IPS-NIHi11 (cell line): ENCODE measurements at regions not wholly inside any gene's neighbourhood (a gene's known extent, or its start where the extent isn't known, plus 50 kb on each side); places are given as distances from the start of the nearest gene placed in this dataset.

ENCODE experiments used
- DNase-seq: peaks from one replicate; pipeline ENCODE4 v3.0.0; 2012; ENCODE audit warnings: mixed read lengths, low spot score

DNA sequence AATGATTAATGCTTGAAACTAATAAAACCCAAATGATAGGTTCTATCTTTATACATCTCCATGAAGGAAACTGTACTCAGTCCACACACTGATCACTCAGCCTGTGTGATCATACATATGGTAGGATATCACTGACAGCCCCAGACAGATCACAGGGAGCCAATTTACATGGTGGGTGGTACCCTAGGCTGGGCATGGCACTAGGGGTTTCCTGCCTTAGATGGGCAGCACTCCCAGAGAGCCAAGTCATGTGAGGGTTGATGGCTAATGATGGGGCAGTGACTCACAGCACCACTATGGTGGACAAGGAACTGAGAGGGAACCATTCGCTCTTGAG is 89.6 kb upstream of the PTPRR start:
- no peak for DNase-seq

DNA sequence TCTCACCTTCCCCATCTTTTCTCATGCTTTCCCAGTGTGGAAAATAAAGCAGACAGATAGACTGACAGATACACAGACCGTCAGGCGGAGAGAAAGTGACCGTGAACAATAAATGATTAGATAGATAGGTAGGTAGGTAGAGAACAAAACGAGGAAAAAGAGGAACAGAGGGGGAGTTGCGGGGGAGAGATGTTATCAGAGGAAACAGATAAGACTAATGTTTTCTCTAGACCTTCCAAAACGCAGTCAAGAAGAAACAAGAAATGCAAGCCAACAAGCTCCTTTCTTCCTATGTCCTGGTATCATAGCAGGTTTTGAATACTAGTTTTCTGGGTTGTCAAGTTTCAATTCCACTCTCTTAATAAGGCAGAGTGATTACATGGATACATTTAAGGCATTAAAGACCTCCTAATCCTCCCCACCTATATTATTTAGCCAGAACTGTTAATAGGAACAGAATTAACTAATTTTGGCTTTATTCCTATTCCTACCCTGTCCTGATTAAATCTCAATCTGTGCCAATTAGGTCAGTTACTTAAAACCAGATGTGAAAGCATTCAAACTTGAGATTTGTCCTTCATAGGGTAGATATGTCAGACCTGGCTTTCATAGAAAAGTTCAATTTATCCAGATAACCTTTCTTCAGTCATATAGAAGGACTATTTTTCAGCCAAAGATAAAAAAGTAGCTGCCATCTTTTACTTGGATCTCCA is 89.0 kb upstream of the PTPRR start:
- DNase-seq = no peak

DNA sequence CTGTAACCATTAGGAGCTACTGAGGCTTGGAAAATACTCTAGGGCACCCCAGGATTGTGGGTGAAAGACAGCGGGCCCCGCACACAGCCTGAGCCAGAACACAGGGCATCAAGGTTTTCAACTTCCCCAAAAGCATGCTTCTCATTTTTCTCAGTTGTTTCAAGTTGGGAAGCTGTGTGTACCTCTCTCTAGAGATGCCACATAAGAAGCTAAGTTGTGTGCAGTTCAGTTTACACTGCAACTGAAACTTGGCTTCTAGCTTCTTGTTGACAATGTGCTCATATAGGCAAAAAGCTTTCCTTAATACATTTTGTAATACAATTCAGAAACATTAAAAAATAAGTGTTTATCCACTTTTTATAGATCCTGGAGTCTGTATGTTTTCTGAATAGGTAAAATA is 88.1 kb upstream of the PTPRR start:
- DNase-seq = no peak

DNA sequence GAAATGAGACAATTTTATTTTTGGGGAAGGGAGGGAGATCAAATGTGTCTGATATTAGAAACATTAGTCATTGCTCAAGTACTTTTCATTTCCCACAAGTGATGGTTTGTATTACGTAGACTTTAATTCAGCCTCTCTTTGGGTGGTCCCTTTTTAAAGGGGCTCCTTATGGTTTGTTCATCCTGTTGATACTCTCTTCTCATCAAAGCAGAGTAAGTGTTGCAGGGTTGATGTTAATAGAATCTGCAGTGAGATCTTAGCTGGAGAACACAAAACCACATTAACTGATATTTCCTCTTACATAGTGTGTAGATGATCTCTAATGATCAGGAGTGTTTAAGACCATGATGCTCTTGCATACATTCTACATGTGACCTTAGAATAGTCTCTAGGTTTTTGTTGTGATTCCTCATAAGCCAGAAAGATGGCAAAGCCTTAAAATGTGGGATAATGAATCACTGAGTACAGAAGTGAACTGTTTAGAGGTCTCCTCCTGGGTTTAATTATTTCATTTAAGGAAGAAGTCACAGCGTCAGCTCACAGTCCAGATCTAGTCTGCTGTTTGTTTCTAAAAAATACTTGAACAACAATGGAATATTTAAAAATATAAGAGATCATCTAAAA is 87.4 kb upstream of the PTPRR start:
- no peak for DNase-seq

DNA sequence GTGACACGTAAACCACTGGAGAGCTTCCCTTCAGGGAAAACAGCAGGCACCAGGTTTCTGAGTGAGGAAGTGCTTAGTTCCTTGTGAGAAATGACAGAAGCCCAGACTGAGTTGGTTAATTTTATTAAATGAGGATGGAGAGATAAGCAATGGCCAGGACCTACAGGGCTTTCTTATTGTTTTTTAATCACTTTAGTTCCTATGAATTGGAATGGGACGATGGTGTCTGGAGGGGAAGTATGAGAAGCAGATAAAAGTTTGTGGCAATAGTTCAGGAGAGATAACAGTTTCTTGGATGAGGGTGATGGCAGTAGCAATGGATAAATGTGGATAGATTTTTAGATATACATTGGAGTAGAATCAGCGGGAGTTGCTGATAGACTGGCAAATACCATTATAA is 86.5 kb upstream of the PTPRR start:
- no peak for DNase-seq

DNA sequence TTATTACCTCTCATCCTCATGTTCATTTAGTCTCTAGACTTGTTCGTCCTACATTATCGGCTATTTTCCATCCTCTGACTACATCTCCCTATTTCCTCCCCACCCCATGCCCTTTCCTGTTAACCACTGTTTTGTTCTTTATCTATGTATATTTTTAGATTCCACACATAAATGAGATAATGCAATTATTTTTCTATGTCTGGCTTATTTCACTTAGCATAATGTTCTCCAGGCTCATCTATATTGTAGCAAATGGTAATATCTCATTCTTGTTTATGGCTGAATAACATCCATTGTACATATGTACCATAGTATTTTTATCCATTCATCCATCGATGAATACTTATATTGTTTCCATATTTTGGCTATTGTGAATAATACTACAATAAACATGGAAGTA is 84.6 kb upstream of the PTPRR start:
- DNase-seq = no peak

DNA sequence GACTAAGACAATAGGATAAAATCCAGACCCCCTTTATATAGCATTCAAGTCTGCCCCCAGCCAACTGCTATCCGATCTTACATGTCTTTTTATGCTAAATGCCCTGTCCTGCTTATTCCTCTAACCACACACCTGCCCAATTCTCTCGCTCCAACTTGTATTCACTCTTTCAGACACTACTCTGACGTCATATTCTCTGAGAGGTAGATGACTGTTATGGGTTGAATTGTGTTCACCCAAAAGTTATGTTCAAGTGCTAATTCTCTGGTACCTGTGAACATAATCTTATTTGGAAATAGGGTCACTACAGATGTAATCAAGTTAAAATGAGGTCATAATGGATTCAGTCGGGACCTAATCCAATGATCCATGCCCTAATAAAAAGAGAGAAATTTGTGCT is 84.0 kb upstream of the PTPRR start:
- no peak for DNase-seq

DNA sequence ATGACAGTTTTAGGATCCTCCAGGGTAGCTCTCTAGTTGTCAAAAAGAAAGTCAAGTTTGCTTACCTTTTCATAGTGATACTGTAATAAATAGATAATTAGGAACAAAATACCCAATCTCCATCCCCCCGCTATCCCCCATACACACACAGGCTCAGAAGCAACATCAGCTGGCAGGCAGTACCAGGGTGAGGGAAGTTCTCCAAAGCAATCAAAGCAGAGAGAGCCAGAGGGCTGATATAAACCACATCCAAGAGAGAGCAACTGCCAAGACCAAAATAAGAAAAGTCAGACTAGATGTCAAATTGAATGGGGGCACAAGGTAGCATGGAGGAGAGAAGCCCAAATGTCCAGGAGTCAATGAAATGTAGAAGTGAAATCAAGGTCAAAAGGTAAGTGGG is 80.2 kb upstream of the PTPRR start:
- DNase-seq = no peak

DNA sequence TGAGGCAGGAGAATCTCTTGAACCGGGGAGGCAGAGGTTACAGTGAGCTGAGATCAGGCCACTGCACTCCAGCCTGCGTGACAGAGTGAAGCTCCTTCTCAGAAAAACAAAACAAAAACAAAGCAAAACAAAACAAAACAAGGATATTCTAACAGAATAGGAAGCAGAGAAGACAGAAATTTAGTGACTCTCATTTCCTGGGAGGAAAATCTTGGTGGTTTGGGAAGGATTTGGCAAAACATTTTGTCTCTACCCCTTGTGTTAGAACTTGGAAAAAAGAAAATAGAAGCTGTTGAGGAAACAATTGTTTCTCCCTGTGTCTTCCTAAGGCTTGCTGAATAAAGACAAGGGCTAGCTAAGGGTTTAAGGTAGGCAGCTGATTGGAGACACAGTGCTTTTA is 79.7 kb upstream of the PTPRR start:
- no peak for DNase-seq

DNA sequence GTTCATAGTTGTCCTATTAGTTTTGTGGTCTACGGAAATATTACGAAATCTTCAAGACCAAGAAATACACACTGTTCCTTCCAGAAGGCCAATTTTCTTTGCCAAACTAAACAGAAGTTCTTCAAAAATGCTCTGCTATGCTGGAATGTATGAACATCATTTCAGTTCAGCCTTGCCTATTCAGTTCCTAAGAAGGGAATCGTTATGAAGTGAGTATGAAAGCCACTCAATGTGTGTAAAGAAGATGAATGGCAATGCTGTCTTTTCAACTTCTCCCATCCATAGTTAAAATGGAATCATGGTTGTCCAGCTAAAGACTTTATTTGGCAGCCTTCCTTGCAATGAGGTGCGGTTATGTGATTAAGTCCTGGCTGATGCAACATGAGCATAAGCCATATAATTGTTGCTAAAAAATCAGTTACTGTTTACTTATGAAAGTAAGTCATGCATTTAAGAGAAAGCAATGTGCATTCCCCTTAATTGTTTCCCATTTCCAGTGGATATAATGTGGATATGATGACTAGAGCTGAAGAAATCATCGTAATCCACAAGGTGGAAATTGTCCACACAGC is 73.8 kb upstream of the PTPRR start:
- no peak for DNase-seq

DNA sequence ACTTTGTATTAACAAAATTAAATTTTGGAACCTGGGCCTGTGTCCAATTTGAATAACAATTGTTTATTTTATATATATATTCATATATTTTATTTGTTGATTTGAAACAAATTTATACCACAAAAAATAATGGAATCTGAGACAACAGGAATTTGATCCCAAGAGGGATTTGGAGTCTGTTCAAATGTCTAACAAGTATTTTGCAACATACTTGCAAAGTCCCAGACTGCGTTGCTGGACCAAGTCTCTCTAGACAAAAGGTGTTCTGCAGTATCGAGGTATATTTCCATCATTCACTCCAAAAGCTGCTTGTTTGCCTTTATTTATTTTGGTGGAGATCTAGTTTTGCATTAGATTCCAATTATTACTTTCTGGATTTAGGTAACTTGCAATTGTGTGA is 68.7 kb upstream of the PTPRR start:
- DNase-seq = no peak

DNA sequence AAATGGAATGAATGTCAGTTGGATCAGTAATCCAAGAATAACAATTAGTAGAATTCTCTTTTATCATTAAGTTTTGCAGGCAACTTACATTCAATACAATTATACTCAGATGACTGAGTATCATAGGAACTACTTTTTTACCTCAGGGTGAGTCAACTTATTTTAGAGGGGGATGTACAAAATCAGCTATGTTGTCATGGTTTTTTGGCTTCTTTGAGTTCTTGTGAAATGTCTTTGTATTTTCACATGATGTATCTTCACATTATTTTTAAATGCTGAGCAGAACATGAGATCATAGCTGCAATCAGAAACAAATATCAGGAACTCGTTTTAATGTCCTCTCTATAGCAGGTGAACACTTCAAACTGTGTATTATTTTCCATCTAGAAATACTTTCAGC is 65.3 kb upstream of the PTPRR start:
- DNase-seq = no peak

DNA sequence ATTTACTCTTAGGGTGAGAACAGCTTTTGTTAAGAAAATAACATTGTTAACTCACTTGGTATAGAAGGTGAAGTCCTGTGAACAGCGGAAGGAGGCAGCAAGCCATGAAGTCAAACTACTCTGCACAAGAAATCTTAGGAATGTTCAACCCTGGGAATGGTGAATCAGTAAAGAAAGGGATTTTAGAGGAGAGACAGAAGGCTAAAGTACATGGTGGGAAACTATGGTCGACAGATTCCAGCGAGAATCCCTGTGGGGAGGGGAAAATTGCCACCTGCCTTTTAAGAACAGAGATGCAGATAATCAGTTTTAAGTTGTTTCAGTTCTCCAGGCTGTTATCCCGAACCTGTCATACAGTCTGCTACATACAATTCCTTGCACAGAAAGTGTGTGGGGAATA is 63.2 kb upstream of the PTPRR start:
- peak; percentile 20 for DNase-seq

DNA sequence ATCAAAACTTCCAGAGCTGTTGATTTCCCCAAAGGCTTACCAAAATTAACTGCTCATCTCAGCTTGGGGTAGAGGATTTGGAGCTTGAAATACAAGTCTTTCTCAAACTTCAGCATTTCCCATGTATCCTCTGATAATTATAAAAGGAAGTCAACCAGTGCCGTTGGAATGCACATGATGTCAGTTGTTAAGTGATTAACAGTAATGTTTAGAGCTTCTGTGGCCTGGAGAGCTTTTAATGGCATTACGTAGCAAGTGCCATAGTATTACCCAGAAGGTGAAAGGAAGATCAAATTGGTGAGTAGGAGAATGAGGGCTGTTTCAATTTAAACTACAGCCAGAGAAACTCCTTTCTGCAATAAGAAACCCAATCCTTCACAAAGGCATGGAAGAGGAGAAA is 62.5 kb upstream of the PTPRR start:
- DNase-seq = no peak

DNA sequence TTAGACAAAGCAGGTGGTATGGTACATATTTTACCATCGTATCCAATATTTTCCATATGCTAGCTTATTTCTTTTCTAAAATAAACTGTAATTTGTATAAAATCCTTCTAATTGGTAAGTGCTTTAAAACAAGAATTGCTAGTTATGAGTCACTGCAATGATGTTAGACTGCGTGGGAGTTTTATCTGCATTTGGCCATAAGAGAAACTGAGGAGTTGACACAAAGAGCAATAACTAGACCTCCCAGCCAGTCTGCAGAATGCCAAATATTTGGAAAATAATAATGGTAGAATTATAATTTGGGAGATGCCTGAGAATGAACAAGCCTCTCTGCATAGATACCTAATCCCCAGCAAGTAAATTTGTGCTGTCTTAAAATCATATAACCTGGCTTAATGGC is 61.7 kb upstream of the PTPRR start:
- no peak for DNase-seq

DNA sequence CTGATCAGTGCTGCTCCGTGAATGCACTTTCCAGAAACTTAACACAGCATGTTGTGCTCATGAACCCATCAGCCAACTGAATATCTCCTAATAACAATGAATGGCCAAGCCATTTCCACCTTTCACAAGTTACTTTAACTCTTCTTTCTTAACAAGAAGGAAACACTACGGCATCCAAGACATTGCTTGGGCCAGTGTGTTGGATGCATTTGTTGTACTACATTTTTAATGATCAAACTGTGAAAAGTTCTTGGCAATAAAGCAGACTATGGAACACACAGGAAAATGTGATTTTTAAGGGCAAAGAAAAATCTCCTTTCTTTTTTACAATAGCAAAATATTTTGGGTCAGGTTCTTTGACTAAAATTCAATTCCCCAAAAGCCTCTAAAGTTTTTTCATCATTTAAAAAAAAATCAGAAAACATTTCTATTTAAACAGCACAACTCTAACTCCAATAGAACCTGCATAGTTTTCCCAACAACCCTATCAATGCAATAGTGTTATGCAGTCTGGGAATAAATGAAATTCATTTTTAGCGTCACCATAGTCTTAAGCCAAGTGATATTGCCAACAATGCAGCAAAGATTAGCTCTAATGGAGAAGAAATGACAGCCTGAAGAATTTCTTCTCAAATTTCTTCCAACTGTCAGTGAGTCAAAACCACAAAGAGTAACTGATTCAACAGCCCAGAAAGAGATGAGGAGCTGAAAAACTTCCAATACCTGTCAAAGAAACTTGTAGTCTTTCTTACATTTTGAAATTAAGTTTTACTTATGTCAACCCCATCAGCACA is 50.7 kb upstream of the PTPRR start:
- no peak for DNase-seq
